ENCODE measurements at regions not wholly inside any gene's neighbourhood (a gene's known extent, or its start where the extent isn't known, plus 50 kb on each side); places are given as distances from the start of the nearest gene placed in this dataset.

- Histone ChIP-seq H3K4me1 (peaks cover 0 to 7% of the 10 kb centered on the region in 2 donors), H3K27ac (no peak overlapping the region), H3K36me3 (no peaks in the 10 kb centered on the region), H3K27me3 (no peaks in the 10 kb centered on the region), H3K4me3 (replicated peaks in 1 of 3) (no peak overlapping the region), H3K9me3 (no peaks in the 10 kb centered on the region)
- no peak for DNase-seq
- WGBS, 2 donors = 100% methylated on average over 1 of the region's 1 CpG
- no peak for TF ChIP-seq CTCF (IDR thresholded peaks at IDR 0.05)
- intact Hi-C loops (cut with DNase I) = loop anchor here (5.0 kb wide), 2 partner anchors 183 to 243 kb away; no protein-coding TSS in a partner anchor
Observed at GRCh38 chr2:71795486-71795885, 342.1 kb downstream of the DYSF start.

GRCh38 chr2:71794611-71795010 is 341.2 kb downstream of the DYSF start:
- no peak for TF ChIP-seq CTCF (IDR thresholded peaks at IDR 0.05)
- no peak for TF ChIP-seq POLR2A (IDR thresholded peaks at IDR 0.05)
- no peaks in the 10 kb centered on the region for H3K9me3 ChIP-seq
- DNase-seq = no peak
- H3K4me1 ChIP-seq = peaks cover 0 to 7% of the 10 kb centered on the region in 2 donors
- no peak overlapping the region for H3K27ac ChIP-seq
- H3K27me3 ChIP-seq = no peaks in the 10 kb centered on the region
- H3K4me3 ChIP-seq (replicated peaks in 1 of 3) = no peak overlapping the region
- 93 to 96% methylated on average over 5 of the region's 5 CpGs for WGBS, 2 donors
- no peaks in the 10 kb centered on the region for H3K36me3 ChIP-seq
- intact Hi-C loops (cut with DNase I) = loop anchor here (5.0 kb wide), 2 partner anchors 182 to 242 kb away; no protein-coding TSS in a partner anchor

GRCh38 chr2:71793926-71794325 is 340.6 kb downstream of the DYSF start:
- H3K27me3 ChIP-seq = no peaks in the 10 kb centered on the region
- H3K4me1 ChIP-seq = peaks cover 0 to 7% of the 10 kb centered on the region in 2 donors
- no peaks in the 10 kb centered on the region for H3K9me3 ChIP-seq
- 94 to 95% methylated on average over 2 of the region's 2 CpGs for WGBS, 2 donors
- H3K36me3 ChIP-seq = no peaks in the 10 kb centered on the region
- TF ChIP-seq POLR2A (IDR thresholded peaks at IDR 0.05) (no peak), CTCF (IDR thresholded peaks at IDR 0.05) (no peak)
- intact Hi-C loops (cut with DNase I) = no loop called here
- no peak overlapping the region for H3K27ac ChIP-seq
- DNase-seq = no peak
- H3K4me3 ChIP-seq (replicated peaks in 1 of 3) = no peak overlapping the region

- Histone ChIP-seq H3K4me3 (replicated peaks in 1 of 3) (no peak overlapping the region), H3K4me1 (peaks cover 0 to 2% of the 10 kb centered on the region in 2 donors), H3K36me3 (no peaks in the 10 kb centered on the region), H3K27me3 (no peaks in the 10 kb centered on the region), H3K9me3 (no peaks in the 10 kb centered on the region), H3K27ac (no peak overlapping the region)
- TF ChIP-seq CTCF (IDR thresholded peaks at IDR 0.05) (no peak), POLR2A (IDR thresholded peaks at IDR 0.05) (no peak)
- 86 to 88% methylated on average over 10 of the region's 10 CpGs for WGBS, 2 donors
- DNase-seq = no peak
- intact Hi-C loops (cut with DNase I) = no loop called here
Observed at GRCh38 chr2:71792926-71793761, 339.8 kb downstream of the DYSF start.

- no peaks in the 10 kb centered on the region for H3K36me3 ChIP-seq
- no peak for DNase-seq
- intact Hi-C loops (cut with DNase I) = no loop called here
- TF ChIP-seq POLR2A (IDR thresholded peaks at IDR 0.05) = no peak
- no peak for TF ChIP-seq CTCF (IDR thresholded peaks at IDR 0.05)
- no peaks in the 10 kb centered on the region for H3K4me1 ChIP-seq
- no peaks in the 10 kb centered on the region for H3K27me3 ChIP-seq
- no peaks in the 10 kb centered on the region for H3K9me3 ChIP-seq
- H3K27ac ChIP-seq = no peak overlapping the region
- H3K4me3 ChIP-seq (replicated peaks in 1 of 3) = no peak overlapping the region
- 90 to 93% methylated on average over 12 to 13 of the region's 14 CpGs for WGBS, 2 donors
Observed at GRCh38 chr2:71791501-71792135, 338.3 kb downstream of the DYSF start.
